Cardiac fibroblast (primary cell): ENCODE measurements at regions not wholly inside any gene's neighbourhood (a gene's known extent, or its start where the extent isn't known, plus 50 kb on each side); places are given as distances from the start of the nearest gene placed in this dataset.

Experiments used
- DNase-seq, 2 donors: peaks; one replicate each; pipeline versions ENCODE4 v3.0.0 to v3.0.0-alpha.2; 2010; ENCODE audit warnings: low read depth in 2 of 2
- H3K4me3 ChIP-seq, 2 donors: replicated peaks in 1 of 2; 1 replicate in 1 of 2; 2 replicates in 1 of 2; pipeline ENCODE4 v1.5.1; 2011; ENCODE audit warnings: low read depth in 2 of 2, low read length in 2 of 2, mild to moderate bottlenecking in 2 of 2, moderate library complexity in 1 of 2
- TF ChIP-seq, protein P1 (sequence below): IDR thresholded peaks from one replicate; pipeline ENCODE4 v1.5.1; 2011; ENCODE audit warnings: low read depth, mild to moderate bottlenecking, low read length, inconsistent platforms

DNA sequence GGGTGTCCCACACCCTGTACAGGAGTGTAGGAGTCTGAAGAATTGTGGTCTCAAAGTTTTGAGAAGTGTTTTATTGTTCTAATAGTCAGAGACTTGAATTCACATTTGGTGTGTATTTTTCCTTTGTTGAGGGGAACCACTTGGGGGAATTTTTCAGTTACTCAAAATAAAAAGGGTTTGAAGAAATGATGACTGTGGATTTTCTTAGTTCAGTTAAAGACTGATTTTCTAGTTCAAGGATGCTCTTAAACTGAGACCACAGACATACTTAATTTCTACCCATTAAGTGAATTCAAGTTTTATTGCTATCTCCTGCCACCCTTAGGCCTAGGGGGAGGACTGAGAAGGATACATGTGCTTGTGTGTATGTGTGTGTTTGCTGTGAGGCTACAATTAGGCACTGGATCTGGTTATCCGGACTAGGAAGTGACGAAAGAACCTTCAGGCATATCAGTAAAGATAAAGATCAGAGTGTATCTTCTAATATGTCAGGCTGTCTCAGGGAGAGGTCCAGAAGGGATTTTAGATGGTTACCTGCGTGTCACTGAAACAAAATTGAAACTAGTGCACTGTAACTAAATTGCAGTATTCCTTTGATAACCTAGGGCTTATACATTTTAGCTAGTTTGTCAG, 234.9 kb upstream of the DACH1 start:
- TF ChIP-seq, protein P1, sequence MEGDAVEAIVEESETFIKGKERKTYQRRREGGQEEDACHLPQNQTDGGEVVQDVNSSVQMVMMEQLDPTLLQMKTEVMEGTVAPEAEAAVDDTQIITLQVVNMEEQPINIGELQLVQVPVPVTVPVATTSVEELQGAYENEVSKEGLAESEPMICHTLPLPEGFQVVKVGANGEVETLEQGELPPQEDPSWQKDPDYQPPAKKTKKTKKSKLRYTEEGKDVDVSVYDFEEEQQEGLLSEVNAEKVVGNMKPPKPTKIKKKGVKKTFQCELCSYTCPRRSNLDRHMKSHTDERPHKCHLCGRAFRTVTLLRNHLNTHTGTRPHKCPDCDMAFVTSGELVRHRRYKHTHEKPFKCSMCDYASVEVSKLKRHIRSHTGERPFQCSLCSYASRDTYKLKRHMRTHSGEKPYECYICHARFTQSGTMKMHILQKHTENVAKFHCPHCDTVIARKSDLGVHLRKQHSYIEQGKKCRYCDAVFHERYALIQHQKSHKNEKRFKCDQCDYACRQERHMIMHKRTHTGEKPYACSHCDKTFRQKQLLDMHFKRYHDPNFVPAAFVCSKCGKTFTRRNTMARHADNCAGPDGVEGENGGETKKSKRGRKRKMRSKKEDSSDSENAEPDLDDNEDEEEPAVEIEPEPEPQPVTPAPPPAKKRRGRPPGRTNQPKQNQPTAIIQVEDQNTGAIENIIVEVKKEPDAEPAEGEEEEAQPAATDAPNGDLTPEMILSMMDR = no peak
- no peak overlapping the region for H3K4me3 ChIP-seq
- no peak for DNase-seq

DNA sequence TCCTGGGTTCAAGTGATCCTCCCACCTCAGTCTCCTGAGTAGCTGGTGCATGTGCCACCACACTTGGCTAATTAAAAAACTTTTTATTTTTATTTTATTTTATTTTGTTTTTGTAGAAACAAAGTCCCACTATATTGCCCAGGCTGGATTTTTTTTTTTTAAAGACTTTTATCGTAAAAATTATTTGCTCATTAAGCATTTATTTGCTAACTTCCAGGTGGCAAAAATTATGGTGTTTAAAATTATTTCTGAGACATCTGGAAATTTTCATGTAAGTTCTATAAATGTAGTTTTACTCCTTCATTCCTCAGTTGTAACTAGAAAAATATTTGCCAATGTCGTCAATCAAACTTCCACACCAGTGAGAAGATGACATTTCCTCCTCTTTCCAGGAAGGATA, 233.3 kb upstream of the DACH1 start:
- DNase-seq = no peak
- H3K4me3 ChIP-seq = no peak overlapping the region
- TF ChIP-seq, protein P1 = no peak

DNA sequence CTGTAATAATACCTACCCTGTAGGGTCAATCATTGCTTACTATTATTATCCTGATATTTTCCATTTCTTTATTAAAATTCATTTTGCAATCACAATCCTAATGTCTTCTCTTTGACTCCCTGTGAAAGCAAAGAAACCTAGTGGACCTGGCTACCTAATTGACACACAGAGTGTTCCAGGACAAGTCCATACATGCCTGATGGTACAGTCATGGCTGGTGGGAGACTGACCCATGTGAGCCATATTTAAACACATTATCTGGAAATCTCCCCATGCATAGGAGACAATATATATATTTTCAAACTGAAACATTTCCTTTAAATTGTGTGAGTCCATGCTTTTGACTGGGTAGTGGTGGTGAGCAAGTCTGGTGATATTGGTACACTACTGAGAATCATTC, 230.6 kb upstream of the DACH1 start:
- H3K4me3 ChIP-seq = no peak overlapping the region
- TF ChIP-seq, protein P1 = no peak
- DNase-seq = no peak

DNA sequence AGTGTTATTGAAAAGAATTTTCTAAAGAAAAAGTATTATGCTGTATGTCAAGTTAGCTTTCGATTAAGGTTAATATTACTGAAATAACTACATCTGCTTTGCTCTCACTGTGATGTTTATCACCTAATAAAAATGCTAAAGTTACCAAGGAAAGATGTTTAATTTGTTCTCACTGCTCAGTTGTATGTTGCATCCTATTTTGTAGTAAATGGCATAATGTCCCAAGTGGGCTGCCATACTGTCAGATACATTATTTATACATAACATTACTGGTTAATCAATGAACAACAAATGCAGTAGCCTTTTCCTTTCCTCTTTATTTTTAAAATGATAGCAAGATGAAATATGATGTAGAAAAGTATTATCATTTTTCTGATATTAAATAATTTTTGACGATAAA, 226.3 kb upstream of the DACH1 start:
- no peak overlapping the region for H3K4me3 ChIP-seq
- TF ChIP-seq, protein P1 = no peak

DNA sequence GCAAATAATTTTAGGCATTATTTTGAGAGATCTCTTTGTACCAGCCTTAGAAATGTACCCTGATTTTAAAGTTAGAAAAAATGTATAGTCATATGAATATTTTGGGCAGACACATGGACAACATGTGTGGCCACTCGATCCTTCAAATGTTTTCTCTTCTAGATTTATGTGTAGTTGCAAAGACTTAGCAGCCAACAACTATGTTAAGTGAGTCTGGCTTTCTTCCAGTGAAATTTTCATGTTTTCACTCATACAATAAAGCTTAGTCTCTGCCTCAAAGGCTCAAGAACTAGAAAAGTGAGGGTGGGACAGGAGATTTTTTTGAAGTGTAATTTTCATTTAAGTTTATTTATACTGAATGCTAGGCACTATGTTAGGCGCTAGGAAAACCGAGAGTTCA, 207.7 kb upstream of the DACH1 start:
- no peak overlapping the region for H3K4me3 ChIP-seq
- TF ChIP-seq, protein P1 = no peak
- DNase-seq = no peak

More for the DNA sequence above, 226.3 kb upstream of the DACH1 start:
- DNase-seq = no peak

DNA sequence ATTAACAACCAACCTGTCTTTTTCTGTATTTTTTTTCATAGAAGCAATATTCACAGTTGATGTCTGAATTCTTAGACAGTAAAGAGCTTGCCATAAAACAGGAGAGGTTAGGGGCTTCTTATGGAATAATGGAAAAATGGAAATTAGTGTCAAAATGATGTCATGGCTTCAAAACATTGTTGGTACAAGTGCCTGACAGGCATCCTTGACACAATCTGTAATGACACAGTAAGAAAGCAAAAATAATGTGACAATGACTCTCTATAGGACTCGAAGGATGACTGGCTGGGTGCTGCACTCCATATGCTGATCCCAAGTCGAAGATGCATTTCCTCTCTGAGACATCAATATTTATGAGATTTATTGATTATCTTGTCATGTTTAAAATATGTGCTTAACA, 205.3 kb upstream of the DACH1 start:
- H3K4me3 ChIP-seq = no peak overlapping the region
- TF ChIP-seq, protein P1 = no peak
- DNase-seq = no peak

DNA sequence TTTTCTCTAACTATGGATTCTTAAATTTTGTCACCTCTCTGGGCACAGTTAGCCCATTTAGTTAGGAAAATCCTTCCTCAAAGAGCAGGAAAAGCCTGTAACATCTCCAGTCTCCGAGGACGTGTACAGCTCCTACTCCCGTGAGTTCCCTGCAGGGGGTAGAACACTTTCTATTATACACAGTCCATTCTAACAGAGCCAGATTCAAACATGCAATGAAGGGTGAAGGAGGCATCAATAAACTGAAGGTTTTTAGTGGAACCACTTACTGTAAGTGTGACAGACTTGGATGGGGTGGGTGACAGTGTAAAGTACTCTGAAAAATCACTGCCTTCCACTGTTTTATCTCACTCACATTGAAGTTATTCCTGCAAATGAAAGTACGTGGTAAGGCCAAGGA, 204.7 kb upstream of the DACH1 start:
- no peak overlapping the region for H3K4me3 ChIP-seq
- DNase-seq = no peak
- TF ChIP-seq, protein P1 = no peak
